HG03521 (cell line): ENCODE measurements at regions not wholly inside any gene's neighbourhood (a gene's known extent, or its start where the extent isn't known, plus 50 kb on each side); places are given as distances from the start of the nearest gene placed in this dataset.

Experiments
- ATAC-seq: cut with Tn5 transposase; IDR thresholded peaks from one replicate; pipeline ENCODE4 v1.9.1; 2021; ENCODE audit warnings: mild to moderate bottlenecking, moderate library complexity; ENCODE audit not compliant: unreplicated experiment

DNA sequence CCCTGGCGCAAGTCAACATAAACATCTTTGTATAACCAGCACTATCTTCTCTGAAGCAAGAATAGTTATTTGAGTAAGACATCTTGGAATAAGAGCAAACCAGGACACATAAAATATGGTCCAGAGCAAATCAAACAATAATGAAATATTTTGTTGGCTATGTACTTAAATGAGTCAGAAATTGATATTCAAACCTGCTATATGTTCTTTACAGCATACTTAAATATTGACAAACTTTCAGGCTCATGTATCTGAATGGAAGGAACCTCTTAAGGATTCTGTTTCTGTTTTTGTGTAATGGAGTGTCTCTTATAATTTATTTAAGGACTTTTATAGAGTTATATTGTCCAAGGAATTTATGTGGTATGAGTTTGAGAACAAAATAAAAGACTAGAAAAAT is 747.3 kb downstream of the EFNA5 start:
- no peak for ATAC-seq

DNA sequence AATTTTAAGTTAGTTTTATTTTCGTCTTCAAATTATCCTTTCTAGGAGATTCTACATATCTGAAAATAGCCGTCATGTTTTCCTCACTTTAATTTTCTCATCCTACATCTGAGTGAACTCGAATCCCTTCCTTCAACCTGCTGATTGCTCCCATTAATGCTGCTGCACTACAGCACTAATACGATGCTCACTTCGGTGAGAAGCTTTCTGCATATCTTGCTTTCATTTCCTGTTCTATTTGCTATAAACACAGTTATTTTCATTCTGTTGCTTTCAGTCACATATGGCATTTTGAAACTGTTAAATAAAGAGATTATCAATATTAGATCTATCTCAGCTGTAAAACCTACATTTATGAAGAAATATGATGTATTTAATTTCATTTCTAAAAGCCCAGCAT is 749.2 kb downstream of the EFNA5 start:
- ATAC-seq = no peak

DNA sequence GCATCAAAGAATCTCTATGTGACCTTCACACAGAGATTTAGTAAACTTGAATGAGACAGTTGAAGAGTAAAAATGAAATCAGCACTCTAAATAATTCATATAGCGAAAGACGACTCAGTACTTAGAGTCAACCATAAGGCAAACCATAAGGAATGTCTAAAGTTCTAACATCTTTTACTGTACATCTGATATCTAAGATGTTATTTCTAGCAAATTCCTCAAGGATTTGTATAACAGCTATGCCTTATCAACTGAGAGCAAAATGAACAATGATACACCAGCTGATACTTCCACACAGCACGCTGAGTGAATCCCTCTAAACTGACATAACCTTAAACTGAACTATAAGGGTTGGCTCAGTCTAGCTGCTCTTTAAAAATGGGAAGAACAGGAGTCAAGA is 760.3 kb downstream of the EFNA5 start:
- ATAC-seq = no peak

GRCh38 chr5:106909716-106910115 is 761.0 kb downstream of the EFNA5 start:
- ATAC-seq = no peak

- no peak for ATAC-seq
These were observed 762.8 kb downstream of the EFNA5 start for GRCh38 chr5:106907979-106908378.

GRCh38 chr5:106906199-106906598 is 764.5 kb downstream of the EFNA5 start:
- ATAC-seq = no peak

GRCh38 chr5:106894964-106895363 is 775.8 kb downstream of the EFNA5 start:
- no peak for ATAC-seq

DNA sequence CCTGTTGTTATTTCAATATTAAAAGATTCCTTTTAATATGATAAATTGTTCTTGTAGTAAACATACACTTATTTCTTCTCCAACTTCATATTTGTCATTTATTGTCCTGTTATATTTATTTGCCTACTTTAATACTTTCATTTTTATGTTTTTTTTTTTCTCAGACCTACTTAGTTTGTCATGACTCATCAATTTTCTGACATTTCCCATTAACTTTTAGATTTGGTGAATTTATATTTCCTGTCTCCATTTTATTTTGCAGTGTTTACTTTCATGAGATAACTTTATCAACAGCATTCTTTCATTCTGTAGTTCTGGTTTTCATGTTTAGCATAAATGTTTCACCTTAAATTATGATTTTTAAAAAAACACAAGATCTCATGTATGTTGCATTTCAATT is 788.7 kb downstream of the EFNA5 start:
- ATAC-seq = no peak

DNA sequence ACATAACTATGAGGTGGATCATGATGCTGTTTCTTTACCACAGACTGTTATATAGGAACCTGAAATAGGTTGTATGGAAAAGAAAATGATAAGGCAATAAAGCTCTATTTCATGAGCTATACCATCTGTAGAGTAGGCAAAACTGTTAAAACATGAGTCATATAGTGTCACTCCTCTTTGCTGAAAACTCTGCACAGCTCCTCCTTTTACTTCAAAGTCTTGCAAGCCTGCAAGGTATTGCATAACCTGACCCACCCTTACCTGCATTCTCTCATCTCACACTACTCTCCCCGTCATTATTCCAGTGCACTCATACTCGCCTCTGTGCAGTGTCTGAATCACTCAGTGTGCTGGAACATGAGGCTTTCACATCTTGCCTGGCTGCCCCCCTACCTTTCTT is 790.1 kb downstream of the EFNA5 start:
- ATAC-seq = no peak

GRCh38 chr5:106877881-106878280 is 792.9 kb downstream of the EFNA5 start:
- ATAC-seq = no peak

GRCh38 chr5:106876665-106877194 is 794.0 kb downstream of the EFNA5 start:
- ATAC-seq = no peak

GRCh38 chr5:106876298-106876622 is 794.5 kb downstream of the EFNA5 start:
- no peak for ATAC-seq

DNA sequence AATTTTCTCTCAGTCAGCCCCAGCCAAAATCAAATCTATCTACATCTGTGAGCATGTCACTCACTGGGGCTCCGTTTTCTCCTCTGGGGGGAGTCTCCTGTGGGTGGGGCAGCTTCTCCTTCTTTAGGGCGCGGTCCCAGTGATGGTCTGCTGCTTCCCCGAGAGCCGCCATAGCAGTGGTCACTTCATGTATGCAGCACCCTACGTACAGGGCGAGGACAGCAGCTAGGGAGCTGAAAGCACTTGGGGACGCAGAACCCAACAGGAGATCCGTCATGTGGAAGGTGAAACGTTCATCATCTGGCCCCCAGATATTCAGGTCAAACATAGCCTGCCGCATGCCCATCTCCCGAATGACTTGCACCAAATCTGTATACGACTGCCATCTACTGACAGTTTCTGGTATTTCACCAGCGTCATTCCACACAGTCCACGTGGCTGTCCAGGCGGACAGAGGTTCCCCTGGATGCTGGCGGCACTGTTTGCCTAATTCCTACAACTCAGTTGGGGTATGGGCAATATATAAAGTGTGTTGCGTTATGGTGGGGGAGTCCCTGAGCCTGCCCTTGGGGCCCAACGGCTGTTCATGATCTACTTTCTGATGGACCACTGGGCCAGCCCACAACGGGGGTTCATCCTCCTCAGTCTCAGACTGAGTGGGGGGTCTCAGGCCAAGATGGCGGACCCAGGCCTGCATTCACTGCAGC is 795.0 kb downstream of the EFNA5 start:
- no peak for ATAC-seq

- ATAC-seq = no peak
These were observed 795.8 kb downstream of the EFNA5 start for GRCh38 chr5:106874974-106875373.

DNA sequence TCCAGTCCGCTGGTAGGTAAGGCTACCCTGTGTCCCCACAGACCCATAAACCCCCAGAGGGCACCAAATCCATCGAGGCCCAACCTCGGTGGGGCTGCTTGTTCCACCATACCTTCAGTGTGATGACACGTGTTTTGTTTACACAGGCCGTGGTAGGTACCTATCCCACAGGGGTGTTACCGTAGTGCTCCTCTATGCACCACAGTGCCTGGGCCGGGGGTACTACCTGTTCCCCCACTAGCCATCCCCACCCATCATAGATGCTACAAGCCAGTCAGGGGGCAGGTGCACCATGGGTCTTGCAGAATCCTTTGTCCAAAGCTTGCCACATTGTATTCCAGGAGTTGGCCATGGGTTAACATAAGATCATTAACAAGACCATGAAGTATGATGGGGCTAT is 796.2 kb downstream of the EFNA5 start:
- no peak for ATAC-seq

DNA sequence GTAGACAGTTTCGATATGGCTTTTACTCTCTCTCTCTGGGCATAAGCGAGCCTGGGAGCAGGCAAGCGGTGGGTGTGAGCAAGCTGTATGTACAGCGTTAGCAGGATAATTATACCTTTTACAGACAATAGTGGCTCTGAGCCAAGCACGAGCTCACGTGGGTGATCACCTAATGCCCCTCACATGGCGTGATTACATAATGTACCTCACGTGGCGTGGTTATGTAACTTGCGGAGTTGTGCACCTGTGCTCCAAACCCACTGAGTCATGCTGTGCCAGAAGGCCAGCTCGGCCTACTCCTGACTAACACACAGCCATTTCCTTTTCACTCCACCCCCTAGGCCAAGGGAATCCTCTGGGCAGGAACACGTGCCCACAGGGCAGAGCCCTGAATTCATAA is 797.2 kb downstream of the EFNA5 start:
- ATAC-seq = no peak

- ATAC-seq = no peak
These were observed 805.5 kb downstream of the EFNA5 start for GRCh38 chr5:106865279-106865678.

DNA sequence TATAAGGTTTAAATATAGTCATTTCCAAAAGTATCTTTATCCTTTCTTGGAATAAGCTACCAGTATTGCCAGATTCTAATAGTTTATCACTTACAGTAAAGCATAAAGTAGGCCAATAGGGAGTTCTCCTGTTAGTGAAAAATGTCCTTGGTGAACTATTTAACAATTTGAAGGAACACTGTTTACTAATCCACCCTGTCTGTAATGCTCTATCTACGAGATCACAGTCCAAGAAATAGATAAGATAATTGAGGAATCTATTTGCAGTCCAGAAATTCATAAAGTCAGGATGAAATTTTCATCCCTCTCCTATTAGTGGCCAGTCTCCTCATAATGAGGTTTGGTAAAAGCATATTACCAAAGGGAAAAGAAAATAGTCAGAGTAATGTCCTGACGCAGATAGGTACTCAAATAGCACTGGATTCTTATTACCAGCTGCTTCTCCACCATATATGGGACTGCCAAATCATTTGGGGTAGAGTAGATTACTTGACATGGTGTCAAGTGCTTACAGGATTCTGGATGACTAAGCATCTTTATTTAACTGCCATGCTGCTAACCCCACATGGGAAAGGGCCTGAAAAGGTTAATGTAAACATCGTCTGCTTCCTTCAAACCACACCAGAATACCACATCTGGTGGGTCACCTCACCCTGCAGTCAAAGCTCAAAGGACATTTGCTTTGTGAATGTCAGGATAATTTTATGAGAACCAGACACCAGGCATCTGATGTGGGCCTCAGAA is 808.1 kb downstream of the EFNA5 start:
- no peak for ATAC-seq

DNA sequence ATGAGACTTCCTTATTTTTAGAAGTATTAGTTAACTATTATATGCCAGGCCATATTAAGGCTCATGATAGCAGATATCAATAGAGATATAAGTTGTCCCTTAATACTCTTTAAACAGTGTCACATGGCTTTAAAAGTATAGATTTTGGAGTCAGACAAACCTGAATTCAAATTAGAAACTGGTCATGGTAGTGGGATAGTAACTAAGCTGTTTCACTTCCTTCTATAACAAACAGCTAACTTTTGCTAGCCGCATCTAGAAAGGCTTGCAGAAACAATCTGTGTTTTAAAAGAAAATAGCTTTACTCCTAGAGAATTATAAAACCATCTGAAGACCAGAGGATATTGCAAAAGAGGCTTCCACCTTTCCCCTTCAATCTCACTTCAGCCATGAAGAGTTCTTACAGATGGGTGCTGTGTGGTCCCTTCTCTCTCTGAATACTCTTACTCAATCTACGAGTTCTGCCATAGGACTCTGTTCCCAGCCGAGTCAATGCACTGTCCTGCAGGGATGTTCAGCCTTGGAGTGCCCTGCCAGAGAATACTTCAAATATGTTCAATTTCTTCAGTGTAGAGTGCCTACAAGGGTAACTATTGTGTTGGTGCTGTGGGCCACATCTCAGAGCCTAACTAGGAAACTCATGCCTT is 810.2 kb downstream of the EFNA5 start:
- ATAC-seq = no peak

GRCh38 chr5:106858616-106859015 is 812.1 kb downstream of the EFNA5 start:
- no peak for ATAC-seq

- no peak for ATAC-seq
These were observed 815.8 kb downstream of the EFNA5 start for GRCh38 chr5:106854922-106855321.

DNA sequence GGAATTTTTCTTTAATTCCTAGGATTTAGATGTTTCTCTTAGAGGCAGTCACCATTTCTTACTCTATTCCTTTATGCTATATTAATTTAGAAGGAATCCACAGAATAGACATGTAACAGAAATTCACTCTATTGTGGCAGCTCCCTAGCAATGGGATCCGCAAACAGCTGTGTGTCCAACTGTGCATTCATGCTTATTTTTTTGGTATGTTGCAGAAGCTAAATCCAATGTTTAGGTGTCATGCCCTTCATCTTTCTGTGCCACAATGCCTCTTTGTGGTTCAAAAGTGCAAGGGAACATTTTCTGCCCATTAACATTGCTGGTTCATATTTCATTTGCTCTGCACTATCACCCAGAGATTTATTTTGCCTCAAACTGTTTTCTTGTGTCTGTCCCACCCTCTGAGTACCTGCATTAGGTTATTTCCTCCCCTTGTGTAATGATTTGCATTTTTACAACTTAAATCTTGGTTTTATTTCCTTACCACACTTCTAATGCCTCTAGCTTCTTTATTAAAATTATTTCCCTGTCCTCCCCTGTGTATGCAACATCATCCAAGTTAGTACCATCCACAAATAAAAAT is 816.5 kb downstream of the EFNA5 start:
- no peak for ATAC-seq
